ENCODE measurements at regions not wholly inside any gene's neighbourhood (a gene's known extent, or its start where the extent isn't known, plus 50 kb on each side); places are given as distances from the start of the nearest gene placed in this dataset.
A peak's percentile ranks its signal among the peaks of the same experiment; 100 is the strongest.

GRCh38 chr6:100968949-100969348 is 87.8 kb upstream of the ASCC3 start (continued):
- TF ChIP-seq PITX1 (CRISPR knock-in tag; IDR thresholded peaks at IDR 0.05) = peak; percentile 68; the same call in 1 of the 2 replicates

GRCh38 chr6:100979267-100979666 is 98.1 kb upstream of the ASCC3 start:
- H3K27me3 ChIP-seq (ENCODE audit: control insufficient read depth in 1 of 2, insufficient read depth in 2 of 2, low read length in 2 of 2) = no peaks in the 10 kb centered on the region
- H3K9me3 ChIP-seq (ENCODE audit: low read length) = no peaks in the 10 kb centered on the region
- H3K9ac ChIP-seq (ENCODE audit: insufficient read depth, low read depth, low read length) = no peak overlapping the region
- DNase-seq (ENCODE audit: low spot score) (no peak), ATAC-seq (no peak), FAIRE-seq (no peak)
- TF ChIP-seq HNF1A (IDR thresholded peaks at IDR 0.05; ENCODE audit: low read depth) (no peak), HNF1A (CRISPR knock-in tag; IDR thresholded peaks at IDR 0.05; ENCODE audit: borderline replicate concordance) (no peak), KMT2A (CRISPR knock-in tag; IDR thresholded peaks at IDR 0.05) (no peak), GTF3A (CRISPR knock-in tag; conservative IDR thresholded peaks at IDR 0.05) (no peak), RFXAP (CRISPR knock-in tag; IDR thresholded peaks at IDR 0.05; ENCODE audit: borderline replicate concordance) (no peak), TEF (CRISPR knock-in tag; IDR thresholded peaks at IDR 0.05) (no peak), FOXA1 (IDR thresholded peaks at IDR 0.05) (no peak), FOXA1 (CRISPR knock-in tag; IDR thresholded peaks at IDR 0.05) (no peak), ZNF839 (CRISPR knock-in tag; IDR thresholded peaks at IDR 0.05; ENCODE audit: borderline replicate concordance) (no peak), YEATS4 (CRISPR knock-in tag; IDR thresholded peaks at IDR 0.05; ENCODE audit: borderline replicate concordance) (no peak), HMGA1 (CRISPR knock-in tag; conservative IDR thresholded peaks at IDR 0.05) (no peak), CEBPZ (IDR thresholded peaks at IDR 0.05; ENCODE audit: low read length) (no peak)
- no peak overlapping the region for H2AFZ ChIP-seq (ENCODE audit: low read length)
- whole genome bisulfite sequencing (ENCODE audit: low lambda C conversion rate) = 2% methylated on average over 4 of the region's 4 CpGs
- no peaks in the 10 kb centered on the region for H4K20me1 ChIP-seq (ENCODE audit: insufficient read depth, low read length)
- ChIA-PET CTCF (ENCODE audit: low intra/inter-chr PET ratio, low total read pairs) (no interaction called here), POLR2A (no interaction called here)
- intact Hi-C loops (cut with micrococcal nuclease; ENCODE audit: unreplicated experiment) (no loop called here), in situ Hi-C loops (cut with HindIII; ENCODE audit: extremely low pct_ligation_motif_present, low pct_unique_long_range_greater_than_20kb) (no loop called here)
- no peak overlapping the region for H3K27ac ChIP-seq (ENCODE audit: extremely low read length, insufficient read depth, low read length)
- H3K4me1 ChIP-seq (ENCODE audit: insufficient read depth, low read length) = no peaks in the 10 kb centered on the region
- no peak overlapping the region for H3K4me3 ChIP-seq (replicated peaks in 1 of 3; ENCODE audit: insufficient read depth in 1 of 3, low read depth in 2 of 3, low read length in 3 of 3)
- H3K4me2 ChIP-seq (ENCODE audit: low read depth, low read length) = no peak overlapping the region
- no peaks in the 10 kb centered on the region for H3K79me2 ChIP-seq (ENCODE audit: insufficient read depth, low read length)
- H3K36me3 ChIP-seq (replicated peaks in 1 of 2; ENCODE audit: control insufficient read depth in 1 of 2, insufficient read depth in 2 of 2, low read length in 2 of 2) = no peaks in the 10 kb centered on the region
- no TSS peak for BruUV-seq (replicated peaks)
